SK-N-SH (cell line): ENCODE measurements at regions not wholly inside any gene's neighbourhood (a gene's known extent, or its start where the extent isn't known, plus 50 kb on each side); places are given as distances from the start of the nearest gene placed in this dataset.

Source experiments
- CTCF ChIA-PET: fragments of 300-600, 350-600 bp; formaldehyde crosslinking; extraction: SDS; loops from one replicate; lab custom pipeline; 2021; lab: Yijun Ruan, JAX
- POLR2A ChIA-PET: fragments of 350-600 bp; sonication (Branson Sonifier 250); formaldehyde crosslinking; extraction: SDS; loops from one replicate; lab custom pipeline; 2020; ENCODE audit warnings: antibody characterized with exemption, inconsistent platforms; lab: Yijun Ruan, JAX
- DNase-seq: peaks from one replicate; pipeline ENCODE4 v3.0.0; 2012
- H2AFZ ChIP-seq: fragments of 200-600 bp; sonication (generic); 2 replicates; pipeline ENCODE4 v1.8.1; 2016; ENCODE audit warnings: antibody characterized with exemption, mild to moderate bottlenecking, low read depth
- H3F3A ChIP-seq: fragments of 200-600 bp; sonication (generic); replicated peaks from 2 replicates; pipeline ENCODE3; 2016; ENCODE audit warnings: antibody characterized with exemption, mild to moderate bottlenecking; ENCODE audit not compliant: insufficient read depth
- H3K27ac ChIP-seq, 2 experiments: fragments of 200-500 bp in 1 of 2; fragments of 200-600 bp in 1 of 2; sonication (Bioruptor generic) in 1 of 2; sonication (generic), shearing (Covaris generic) in 1 of 2; 2 replicates each; pipeline versions ENCODE4 v1.5.1 to v1.6.1; 2014 to 2016; ENCODE audit warnings: low read depth in 2 of 2, inconsistent platforms in 1 of 2, low read length in 1 of 2, mild to moderate bottlenecking in 1 of 2, mixed read lengths in 1 of 2
- H3K27me3 ChIP-seq: fragments of 200-600 bp; sonication (generic), shearing (Covaris generic); 2 replicates; pipeline ENCODE4 v1.6.1; 2016; ENCODE audit warnings: mixed run types; ENCODE audit not compliant: insufficient read depth
- H3K36me3 ChIP-seq, 2 experiments: fragments of 200-500 bp in 1 of 2; fragments of 200-600 bp in 1 of 2; sonication (Bioruptor generic) in 1 of 2; sonication (generic) in 1 of 2; replicated peaks in 1 of 2; 2 replicates each; pipeline versions ENCODE3 to v1.5.1; 2014 to 2016; ENCODE audit warnings: low read length in 1 of 2, mild to moderate bottlenecking in 1 of 2; ENCODE audit not compliant: insufficient read depth in 2 of 2, control insufficient read depth in 1 of 2
- H3K4me1 ChIP-seq, 2 experiments: fragments of 200-500 bp in 1 of 2; fragments of 200-600 bp in 1 of 2; sonication (Bioruptor generic) in 1 of 2; sonication (generic), shearing (Covaris generic) in 1 of 2; 2 replicates each; pipeline versions ENCODE4 v1.5.1 to v1.6.1; 2014 to 2016; ENCODE audit warnings: low read depth in 1 of 2, low read length in 1 of 2, mixed run types in 1 of 2; ENCODE audit not compliant: insufficient read depth in 2 of 2, control insufficient read depth in 1 of 2
- H3K4me2 ChIP-seq: fragments of 200-600 bp; sonication (generic), shearing (Covaris generic); 2 replicates; pipeline ENCODE4 v1.6.1; 2017; ENCODE audit warnings: mixed run types
- H3K4me3 ChIP-seq, 2 experiments: fragments of 200-500 bp in 1 of 2; fragments of 200-600 bp in 1 of 2; sonication (Bioruptor generic) in 1 of 2; sonication (generic), shearing (Covaris generic) in 1 of 2; 2 replicates each; pipeline versions ENCODE4 v1.5.1 to v1.8.1; 2014 to 2016; ENCODE audit warnings: low read depth in 2 of 2, inconsistent platforms in 1 of 2, low read length in 1 of 2, mild to moderate bottlenecking in 1 of 2, mixed read lengths in 1 of 2, moderate library complexity in 1 of 2
- H3K79me2 ChIP-seq: fragments of 200-600 bp; sonication (generic); 2 replicates; pipeline ENCODE4 v1.8.1; 2017; ENCODE audit warnings: mild to moderate bottlenecking; ENCODE audit not compliant: insufficient read depth
- H3K9ac ChIP-seq: fragments of 200-600 bp; sonication (generic); 2 replicates; pipeline ENCODE4 v1.6.1; 2017; ENCODE audit warnings: mixed run types
- H3K9me2 ChIP-seq: fragments of 200-600 bp; sonication (generic); 2 replicates; pipeline ENCODE4 v1.6.1; 2017; ENCODE audit warnings: mixed run types
- H3K9me3 ChIP-seq: fragments of 200-600 bp; sonication (generic); 2 replicates; pipeline ENCODE4 v1.6.1; 2017; ENCODE audit warnings: mixed run types, mild to moderate bottlenecking, moderate library complexity
- H4K20me1 ChIP-seq: fragments of 200-600 bp; sonication (generic); 2 replicates; pipeline ENCODE4 v1.6.1; 2017; ENCODE audit warnings: mild to moderate bottlenecking, mixed run types; ENCODE audit not compliant: insufficient read depth
- EP300 ChIP-seq, 2 experiments: IDR thresholded peaks; 2 replicates each; pipeline versions ENCODE4 v1.4.0 to v1.6.1; 2012; ENCODE audit warnings: borderline replicate concordance in 1 of 2, low read depth in 1 of 2, low read length in 1 of 2
- FOSL2 ChIP-seq: IDR thresholded peaks from 2 replicates; pipeline ENCODE4 v1.4.0; 2012; ENCODE audit warnings: low read depth, mild to moderate bottlenecking, moderate library complexity, borderline replicate concordance
- GABPA ChIP-seq: IDR thresholded peaks from 2 replicates; pipeline ENCODE4 v1.4.0; 2012; ENCODE audit warnings: low read depth, mild to moderate bottlenecking
- JUND ChIP-seq: IDR thresholded peaks from 2 replicates; pipeline ENCODE4 v1.4.0; 2012
- MEF2A ChIP-seq: IDR thresholded peaks from 2 replicates; pipeline ENCODE4 v1.4.0; 2012; ENCODE audit warnings: low read depth, borderline replicate concordance
- NRF1 ChIP-seq: IDR thresholded peaks from 2 replicates; pipeline ENCODE4 v1.6.1; 2012; ENCODE audit warnings: low read depth, mild to moderate bottlenecking, low read length
- POLR2AphosphoS5 ChIP-seq: IDR thresholded peaks from 2 replicates; pipeline ENCODE4 v1.6.1; 2012; ENCODE audit warnings: low read depth, low read length
- RAD21 ChIP-seq: IDR thresholded peaks from 2 replicates; pipeline ENCODE4 v1.6.1; 2012; ENCODE audit warnings: mild to moderate bottlenecking, low read length
- RCOR1 ChIP-seq: fragments of 150-350 bp; IDR thresholded peaks from 2 replicates; pipeline ENCODE4 v1.6.1; 2017; ENCODE audit warnings: antibody characterized with exemption, low read length
- RFX5 ChIP-seq: IDR thresholded peaks from 2 replicates; pipeline ENCODE4 v1.6.1; 2012; ENCODE audit warnings: mild to moderate bottlenecking, improper control_type of control experiment, low read length
- RXRA ChIP-seq: IDR thresholded peaks from 2 replicates; pipeline ENCODE4 v1.4.0; 2012; ENCODE audit warnings: low read depth, mild to moderate bottlenecking, borderline replicate concordance
- SIN3A ChIP-seq: IDR thresholded peaks from 2 replicates; pipeline ENCODE4 v1.6.1; 2012; ENCODE audit warnings: low read depth, mild to moderate bottlenecking, low read length, moderate library complexity, borderline replicate concordance
- SMC3 ChIP-seq: IDR thresholded peaks from 2 replicates; pipeline ENCODE4 v1.6.1; 2012; ENCODE audit warnings: low read depth, low read length, improper control_type of control experiment
- TEAD4 ChIP-seq: IDR thresholded peaks from 2 replicates; pipeline ENCODE4 v1.4.0; 2012; ENCODE audit warnings: mild to moderate bottlenecking, borderline replicate concordance; ENCODE audit not compliant: insufficient read depth
- USF2 ChIP-seq: fragments of 150-350 bp; IDR thresholded peaks from 2 replicates; pipeline ENCODE4 v1.6.1; 2017; ENCODE audit warnings: antibody characterized with exemption, low read length, low read depth, borderline replicate concordance
- TF ChIP-seq, protein P1 (sequence below): fragments of 200-600 bp; sonication (generic); IDR thresholded peaks from 2 replicates; pipeline ENCODE4 v1.6.1; 2017; ENCODE audit warnings: antibody characterized with exemption, mild to moderate bottlenecking, moderate library complexity
- TF ChIP-seq, protein P2 (sequence below): fragments of 150-350 bp; IDR thresholded peaks from 2 replicates; pipeline ENCODE4 v1.6.1; 2016; ENCODE audit warnings: mild to moderate bottlenecking, low read depth, low read length
- TF ChIP-seq, protein P3 (sequence below): IDR thresholded peaks from 2 replicates; pipeline ENCODE4 v1.4.0; 2012; ENCODE audit warnings: low read depth
- TF ChIP-seq, protein P4 (sequence below): IDR thresholded peaks from 2 replicates; pipeline ENCODE4 v1.6.1; 2012; ENCODE audit warnings: mild to moderate bottlenecking, low read depth, low read length, moderate library complexity

DNA sequence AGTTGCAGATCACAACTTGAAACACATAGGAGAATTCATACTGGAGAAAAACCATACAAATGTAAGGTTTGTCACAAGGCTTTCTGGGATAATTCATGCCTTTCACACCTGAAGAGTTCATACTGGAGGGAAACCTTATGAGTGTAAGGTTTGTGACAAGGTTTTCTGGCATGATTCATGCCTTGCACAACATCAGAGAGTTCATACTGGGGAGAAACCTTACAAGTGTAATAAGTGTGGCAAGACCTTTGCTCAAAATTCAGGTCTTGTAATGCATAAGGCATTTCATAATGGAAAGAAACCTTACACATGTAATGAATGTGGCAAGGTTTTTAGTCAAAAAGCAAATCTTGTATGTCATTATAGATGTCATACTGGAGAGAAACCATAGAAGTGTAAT is 58.8 kb upstream of the ENPEP start:
- H3K4me2 ChIP-seq = no peak overlapping the region
- no peak for DNase-seq
- ChIA-PET CTCF (no interaction called here), POLR2A (no interaction called here)
- no peak overlapping the region for H2AFZ ChIP-seq
- H3K4me3 ChIP-seq = no peak overlapping the region
- H3F3A ChIP-seq = no peaks in the 10 kb centered on the region
- no peaks in the 10 kb centered on the region for H3K36me3 ChIP-seq
- no peaks in the 10 kb centered on the region for H3K9me3 ChIP-seq
- H3K9me2 ChIP-seq = no peaks in the 10 kb centered on the region
- no peaks in the 10 kb centered on the region for H3K27me3 ChIP-seq
- H3K4me1 ChIP-seq = no peaks in the 10 kb centered on the region
- H3K79me2 ChIP-seq = no peaks in the 10 kb centered on the region
- TF ChIP-seq MEF2A = no peak
- TF ChIP-seq RAD21 = no peak
- no peak for TF ChIP-seq TEAD4
- no peak for TF ChIP-seq SMC3
- no peak for TF ChIP-seq JUND
- no peak for TF ChIP-seq RFX5
- TF ChIP-seq NRF1 = no peak
- TF ChIP-seq FOSL2 = no peak
- TF ChIP-seq, protein P1, sequence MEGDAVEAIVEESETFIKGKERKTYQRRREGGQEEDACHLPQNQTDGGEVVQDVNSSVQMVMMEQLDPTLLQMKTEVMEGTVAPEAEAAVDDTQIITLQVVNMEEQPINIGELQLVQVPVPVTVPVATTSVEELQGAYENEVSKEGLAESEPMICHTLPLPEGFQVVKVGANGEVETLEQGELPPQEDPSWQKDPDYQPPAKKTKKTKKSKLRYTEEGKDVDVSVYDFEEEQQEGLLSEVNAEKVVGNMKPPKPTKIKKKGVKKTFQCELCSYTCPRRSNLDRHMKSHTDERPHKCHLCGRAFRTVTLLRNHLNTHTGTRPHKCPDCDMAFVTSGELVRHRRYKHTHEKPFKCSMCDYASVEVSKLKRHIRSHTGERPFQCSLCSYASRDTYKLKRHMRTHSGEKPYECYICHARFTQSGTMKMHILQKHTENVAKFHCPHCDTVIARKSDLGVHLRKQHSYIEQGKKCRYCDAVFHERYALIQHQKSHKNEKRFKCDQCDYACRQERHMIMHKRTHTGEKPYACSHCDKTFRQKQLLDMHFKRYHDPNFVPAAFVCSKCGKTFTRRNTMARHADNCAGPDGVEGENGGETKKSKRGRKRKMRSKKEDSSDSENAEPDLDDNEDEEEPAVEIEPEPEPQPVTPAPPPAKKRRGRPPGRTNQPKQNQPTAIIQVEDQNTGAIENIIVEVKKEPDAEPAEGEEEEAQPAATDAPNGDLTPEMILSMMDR = no peak
- no peak for TF ChIP-seq USF2
- no peak for TF ChIP-seq GABPA
- no peak for TF ChIP-seq RXRA
- TF ChIP-seq, protein P2, sequence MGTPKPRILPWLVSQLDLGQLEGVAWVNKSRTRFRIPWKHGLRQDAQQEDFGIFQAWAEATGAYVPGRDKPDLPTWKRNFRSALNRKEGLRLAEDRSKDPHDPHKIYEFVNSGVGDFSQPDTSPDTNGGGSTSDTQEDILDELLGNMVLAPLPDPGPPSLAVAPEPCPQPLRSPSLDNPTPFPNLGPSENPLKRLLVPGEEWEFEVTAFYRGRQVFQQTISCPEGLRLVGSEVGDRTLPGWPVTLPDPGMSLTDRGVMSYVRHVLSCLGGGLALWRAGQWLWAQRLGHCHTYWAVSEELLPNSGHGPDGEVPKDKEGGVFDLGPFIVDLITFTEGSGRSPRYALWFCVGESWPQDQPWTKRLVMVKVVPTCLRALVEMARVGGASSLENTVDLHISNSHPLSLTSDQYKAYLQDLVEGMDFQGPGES = no peak
- TF ChIP-seq, protein P3, sequence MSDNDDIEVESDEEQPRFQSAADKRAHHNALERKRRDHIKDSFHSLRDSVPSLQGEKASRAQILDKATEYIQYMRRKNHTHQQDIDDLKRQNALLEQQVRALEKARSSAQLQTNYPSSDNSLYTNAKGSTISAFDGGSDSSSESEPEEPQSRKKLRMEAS = no peak
- TF ChIP-seq RCOR1 = no peak
- TF ChIP-seq POLR2AphosphoS5 = no peak
- TF ChIP-seq, protein P4, sequence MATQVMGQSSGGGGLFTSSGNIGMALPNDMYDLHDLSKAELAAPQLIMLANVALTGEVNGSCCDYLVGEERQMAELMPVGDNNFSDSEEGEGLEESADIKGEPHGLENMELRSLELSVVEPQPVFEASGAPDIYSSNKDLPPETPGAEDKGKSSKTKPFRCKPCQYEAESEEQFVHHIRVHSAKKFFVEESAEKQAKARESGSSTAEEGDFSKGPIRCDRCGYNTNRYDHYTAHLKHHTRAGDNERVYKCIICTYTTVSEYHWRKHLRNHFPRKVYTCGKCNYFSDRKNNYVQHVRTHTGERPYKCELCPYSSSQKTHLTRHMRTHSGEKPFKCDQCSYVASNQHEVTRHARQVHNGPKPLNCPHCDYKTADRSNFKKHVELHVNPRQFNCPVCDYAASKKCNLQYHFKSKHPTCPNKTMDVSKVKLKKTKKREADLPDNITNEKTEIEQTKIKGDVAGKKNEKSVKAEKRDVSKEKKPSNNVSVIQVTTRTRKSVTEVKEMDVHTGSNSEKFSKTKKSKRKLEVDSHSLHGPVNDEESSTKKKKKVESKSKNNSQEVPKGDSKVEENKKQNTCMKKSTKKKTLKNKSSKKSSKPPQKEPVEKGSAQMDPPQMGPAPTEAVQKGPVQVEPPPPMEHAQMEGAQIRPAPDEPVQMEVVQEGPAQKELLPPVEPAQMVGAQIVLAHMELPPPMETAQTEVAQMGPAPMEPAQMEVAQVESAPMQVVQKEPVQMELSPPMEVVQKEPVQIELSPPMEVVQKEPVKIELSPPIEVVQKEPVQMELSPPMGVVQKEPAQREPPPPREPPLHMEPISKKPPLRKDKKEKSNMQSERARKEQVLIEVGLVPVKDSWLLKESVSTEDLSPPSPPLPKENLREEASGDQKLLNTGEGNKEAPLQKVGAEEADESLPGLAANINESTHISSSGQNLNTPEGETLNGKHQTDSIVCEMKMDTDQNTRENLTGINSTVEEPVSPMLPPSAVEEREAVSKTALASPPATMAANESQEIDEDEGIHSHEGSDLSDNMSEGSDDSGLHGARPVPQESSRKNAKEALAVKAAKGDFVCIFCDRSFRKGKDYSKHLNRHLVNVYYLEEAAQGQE = no peak
- TF ChIP-seq EP300 (IDR thresholded peaks at IDR 0.05; ENCODE audit: borderline replicate concordance in 1 of 2, low read depth in 1 of 2, low read length in 1 of 2) = no peak
- no peak for TF ChIP-seq SIN3A
- no peak overlapping the region for H3K27ac ChIP-seq
- H4K20me1 ChIP-seq = no peaks in the 10 kb centered on the region
- no peak overlapping the region for H3K9ac ChIP-seq
